ENCODE measurements at regions not wholly inside any gene's neighbourhood (a gene's known extent, or its start where the extent isn't known, plus 50 kb on each side); places are given as distances from the start of the nearest gene placed in this dataset.
A peak's percentile ranks its signal among the peaks of the same experiment; 100 is the strongest.
"Not testable (repeated sequence)": the region's sequence is repeated elsewhere in the genome, so short reads cannot be mapped to it uniquely, and the experiment has no call there.

GRCh38 chr4:154907345-154908045, 126.4 kb downstream of the RBM46 start:
- DNase-seq = not testable (repeated sequence)

DNA sequence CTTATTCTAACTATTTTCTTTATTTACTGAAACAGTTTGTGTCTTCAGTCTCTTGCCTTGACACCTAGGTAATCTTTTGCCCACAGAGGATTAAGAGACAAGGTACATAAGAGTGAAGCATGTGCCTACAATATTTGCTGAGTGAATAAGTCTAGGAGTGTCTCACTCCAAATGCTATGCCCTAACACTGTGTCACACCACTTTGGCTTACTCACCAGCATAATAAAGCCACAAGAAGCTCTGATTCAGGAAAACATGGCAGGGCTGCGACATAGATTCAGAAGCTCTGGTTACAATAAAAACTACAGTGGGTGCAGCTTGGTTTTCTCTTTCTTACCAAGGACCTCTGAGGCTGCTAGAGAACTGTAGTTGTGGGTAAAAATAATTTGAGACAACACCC, 127.1 kb downstream of the RBM46 start:
- DNase-seq = no peak

- no peak for DNase-seq
Observed at GRCh38 chr4:154911097-154911496, 130.0 kb downstream of the RBM46 start.

DNA sequence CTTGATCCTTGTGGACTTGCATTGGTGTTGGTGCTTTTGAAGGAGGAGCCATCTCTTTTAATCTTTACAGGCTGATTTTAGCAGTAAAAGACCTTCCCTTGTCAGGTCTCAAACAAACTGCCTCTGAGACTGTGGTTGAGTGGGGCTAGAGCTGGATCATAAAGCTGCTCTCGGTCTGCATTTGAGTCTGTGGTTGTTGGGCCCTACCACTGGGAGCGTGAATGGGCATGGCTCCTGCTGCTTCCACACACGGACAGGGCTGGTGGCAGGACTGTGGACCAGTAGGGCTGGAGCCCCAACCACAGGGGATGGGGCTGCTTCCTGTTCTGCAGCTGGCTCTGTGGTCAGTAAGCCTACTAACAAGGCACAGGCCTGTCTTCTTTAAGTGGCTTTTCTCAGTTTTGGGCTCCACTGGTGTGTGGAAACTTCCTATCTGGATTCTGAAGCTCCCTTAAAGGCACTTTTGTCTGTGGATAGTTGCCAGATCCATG, 130.6 kb downstream of the RBM46 start:
- DNase-seq = no peak

- DNase-seq = no peak
Observed at GRCh38 chr4:154916068-154916467, 135.0 kb downstream of the RBM46 start.

DNA sequence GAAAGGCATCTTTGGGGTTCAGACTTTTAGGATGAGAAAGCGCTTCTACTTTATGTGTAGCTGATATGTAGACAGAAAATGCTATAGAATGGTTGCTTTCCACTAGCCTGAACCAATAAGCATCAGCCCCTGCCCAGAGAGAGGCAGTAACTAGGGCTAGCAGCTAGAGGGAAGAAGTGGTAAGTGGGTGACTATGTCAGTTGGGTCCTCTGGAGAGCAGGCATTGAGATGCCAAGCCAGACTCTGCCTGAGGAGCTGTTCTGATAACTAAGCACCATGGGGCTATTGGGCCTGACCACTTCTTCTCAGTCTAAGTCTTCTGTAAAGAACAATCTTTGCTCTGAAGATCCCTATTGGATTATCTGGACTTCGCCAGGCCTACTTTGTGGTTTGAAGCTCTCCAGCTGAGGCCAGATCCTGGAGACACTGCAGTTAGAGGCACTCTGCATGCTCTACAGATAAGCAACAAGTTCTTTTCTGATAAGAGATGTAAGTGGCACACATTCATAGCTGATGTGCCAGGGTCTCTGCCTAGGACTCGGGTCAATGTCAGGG, 146.1 kb downstream of the RBM46 start:
- no peak for DNase-seq

GRCh38 chr4:154928640-154929257, 147.7 kb downstream of the RBM46 start:
- no peak for DNase-seq

DNA sequence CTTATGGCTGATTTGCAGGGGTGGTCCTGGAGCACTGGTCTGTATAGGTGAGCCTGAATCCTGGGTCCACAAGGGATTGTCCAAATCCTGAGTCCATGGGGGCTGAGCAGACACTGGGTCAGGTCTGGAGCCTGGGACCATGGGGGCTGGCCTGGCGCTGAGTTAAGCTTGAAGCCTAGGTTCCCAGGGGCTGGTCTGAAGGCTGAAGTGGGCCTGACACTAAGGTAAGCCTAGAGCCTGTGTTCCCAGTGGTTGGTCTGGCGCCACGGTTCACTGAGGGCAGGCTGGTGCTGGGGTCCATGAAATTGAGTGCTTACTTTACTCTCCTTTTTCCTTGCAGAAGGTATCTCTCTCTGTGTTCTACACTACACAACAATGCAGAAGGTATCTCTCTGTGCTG, 155.8 kb downstream of the RBM46 start:
- DNase-seq = no peak

DNA sequence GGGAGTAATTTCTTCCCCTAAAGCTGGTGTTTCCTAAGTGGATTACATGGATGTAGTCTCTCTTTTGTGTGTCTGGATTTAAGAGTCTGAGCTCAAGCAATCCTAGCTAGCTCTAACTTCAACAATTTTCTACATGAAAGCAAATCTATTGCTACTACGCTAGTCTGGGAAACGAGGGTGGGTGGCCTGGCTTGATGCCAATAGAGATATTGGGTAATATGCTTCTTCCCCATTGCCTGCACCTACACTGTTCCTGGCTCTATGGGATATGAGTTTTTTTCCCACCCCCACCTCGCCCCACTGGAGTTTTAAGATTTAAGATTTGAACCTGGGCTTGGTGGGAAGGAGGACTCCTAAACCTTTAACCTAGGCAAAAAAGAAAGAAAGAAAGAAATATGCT, 158.8 kb downstream of the RBM46 start:
- no peak for DNase-seq

DNA sequence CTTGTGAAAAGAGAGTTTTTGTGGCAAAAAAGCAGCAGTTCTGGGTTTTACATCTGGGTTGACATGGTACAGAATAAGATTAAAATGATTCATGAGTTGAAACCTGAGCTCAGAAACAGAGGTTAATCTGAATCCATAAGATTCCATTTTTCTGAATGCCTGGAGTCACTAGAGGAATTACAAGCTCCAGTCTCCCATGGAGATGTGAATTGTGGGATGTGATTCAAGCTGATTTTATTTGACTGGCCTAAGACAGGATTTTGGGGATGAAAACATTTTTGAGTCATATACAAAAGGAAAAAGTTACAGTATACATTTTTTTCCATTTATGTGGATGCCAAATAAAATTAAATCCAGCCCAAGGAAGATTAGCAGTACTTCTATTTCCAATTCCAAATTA, 161.1 kb downstream of the RBM46 start:
- no peak for DNase-seq

DNA sequence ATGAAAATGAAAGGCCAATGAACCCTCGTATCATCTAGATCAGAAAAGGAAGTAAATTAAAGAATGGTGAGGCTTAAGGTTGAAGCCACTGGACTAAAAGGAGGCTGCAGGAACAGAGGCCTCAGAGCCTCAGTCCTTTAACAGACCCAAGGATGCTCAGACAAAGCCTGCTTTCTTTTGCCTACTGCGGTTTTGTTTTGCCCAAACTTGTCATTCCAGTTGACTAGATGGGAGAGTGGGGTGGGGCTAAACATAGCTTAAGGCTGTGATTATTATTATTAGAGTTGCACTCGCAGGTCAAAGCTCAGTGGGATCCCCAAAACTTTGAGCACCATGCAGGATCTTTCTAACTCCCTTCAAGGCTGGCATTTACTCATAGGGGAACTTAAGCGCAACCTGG, 163.9 kb downstream of the RBM46 start:
- no peak for DNase-seq

DNA sequence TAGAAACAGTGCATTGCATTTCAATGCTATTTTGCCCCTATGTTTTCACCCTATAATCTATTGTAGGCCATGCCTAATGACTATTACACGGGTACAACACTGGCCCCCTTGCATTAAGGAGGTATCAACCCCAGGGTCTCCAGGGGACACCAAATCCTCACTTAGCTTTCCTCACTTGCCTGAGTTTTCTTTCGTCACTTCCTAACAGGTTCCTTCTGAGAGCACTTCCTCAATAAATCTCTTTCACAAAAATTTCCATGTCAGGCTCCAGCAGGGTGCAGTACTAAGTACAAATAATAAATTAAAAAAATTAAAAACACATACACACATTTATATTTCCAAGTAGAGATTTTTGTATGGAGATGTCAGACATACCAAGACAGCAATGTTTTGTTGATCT, 165.0 kb downstream of the RBM46 start:
- DNase-seq = no peak

- DNase-seq = no peak
Observed at GRCh38 chr4:154953691-154954090, 172.6 kb downstream of the RBM46 start.

- DNase-seq = no peak
Observed at GRCh38 chr4:154954117-154954516, 173.0 kb downstream of the RBM46 start.

- no peak for DNase-seq
Observed at GRCh38 chr4:154958121-154958520, 177.0 kb downstream of the RBM46 start.

GRCh38 chr4:154958621-154959358, 177.7 kb downstream of the RBM46 start:
- no peak for DNase-seq

GRCh38 chr4:154959756-154960155, 178.7 kb downstream of the RBM46 start:
- no peak for DNase-seq

- no peak for DNase-seq
Observed at GRCh38 chr4:154960476-154960875, 179.4 kb downstream of the RBM46 start.

DNA sequence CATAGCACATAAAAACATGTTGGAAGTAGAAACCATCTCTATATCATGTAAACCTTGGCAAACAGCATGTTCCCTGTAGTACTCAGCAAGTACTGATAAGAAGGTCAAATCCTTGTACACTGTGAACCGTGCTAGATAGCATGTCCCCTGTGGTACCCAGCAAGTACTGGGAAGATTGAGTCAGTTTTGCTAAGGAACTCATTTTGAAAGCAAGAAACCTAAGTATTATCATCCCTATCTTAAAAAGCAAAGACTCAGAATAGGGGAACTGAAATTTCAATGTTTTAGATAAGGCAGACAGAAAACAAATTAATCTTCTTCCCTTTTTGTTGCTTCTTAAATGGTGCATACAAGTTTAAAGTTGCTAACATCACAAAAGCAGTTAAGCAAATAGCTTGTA, 180.2 kb downstream of the RBM46 start:
- no peak for DNase-seq

DNA sequence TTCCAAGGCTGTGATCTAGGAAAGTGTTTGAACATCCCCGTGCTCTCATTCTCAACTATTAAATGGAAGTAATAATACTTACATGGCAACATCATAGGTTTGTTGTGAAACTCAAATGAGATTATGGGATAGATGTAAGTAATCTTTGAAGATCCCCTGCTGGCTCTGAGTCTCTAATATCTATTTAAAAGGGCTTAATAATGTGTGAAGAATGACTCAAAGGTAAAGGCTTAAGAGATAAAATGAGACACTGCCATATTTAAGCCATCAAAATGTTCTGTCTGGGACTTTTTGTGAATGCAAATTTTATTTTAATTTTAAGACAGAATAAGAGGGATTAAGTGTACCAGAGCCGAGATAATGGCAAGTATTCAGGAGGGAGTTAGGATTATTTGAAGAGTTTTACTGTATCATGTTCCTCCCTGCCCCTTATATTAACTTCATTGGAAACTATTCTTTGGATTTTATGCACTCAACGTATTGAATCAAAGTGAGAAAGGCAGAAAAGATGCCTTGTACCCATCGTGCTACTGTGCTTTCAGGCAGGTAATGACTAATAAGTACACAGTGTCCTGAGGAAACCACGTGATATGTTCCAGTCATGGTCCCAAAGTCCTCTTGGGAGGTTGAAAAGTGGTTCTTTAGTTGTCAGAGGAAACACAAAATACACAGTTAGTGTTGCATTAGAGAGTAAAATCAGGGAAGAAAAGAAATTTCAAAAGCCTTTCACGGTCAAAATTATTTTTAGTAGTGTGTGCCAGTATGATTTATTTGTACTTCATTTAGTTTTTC, 192.4 kb downstream of the RBM46 start:
- DNase-seq = no peak

DNA sequence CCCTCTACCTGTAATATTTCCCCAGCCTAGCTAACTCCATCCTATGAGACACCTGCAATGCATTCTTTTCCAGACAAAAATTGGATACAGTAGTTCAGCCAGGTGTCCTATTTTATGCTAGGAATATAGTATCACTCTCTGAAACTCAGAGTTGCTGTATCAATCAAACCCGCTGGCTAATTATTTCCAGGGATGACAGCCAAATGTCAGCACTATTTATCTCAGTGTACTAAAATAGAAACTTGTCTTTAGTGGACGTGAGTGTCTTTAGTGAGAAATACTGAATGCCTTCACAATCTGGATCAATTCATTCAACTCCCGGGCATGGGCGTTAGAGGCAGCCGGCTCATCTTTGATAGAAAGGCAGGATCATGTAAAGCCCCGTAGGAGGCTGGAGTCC, 196.2 kb downstream of the RBM46 start:
- DNase-seq = no peak

DNA sequence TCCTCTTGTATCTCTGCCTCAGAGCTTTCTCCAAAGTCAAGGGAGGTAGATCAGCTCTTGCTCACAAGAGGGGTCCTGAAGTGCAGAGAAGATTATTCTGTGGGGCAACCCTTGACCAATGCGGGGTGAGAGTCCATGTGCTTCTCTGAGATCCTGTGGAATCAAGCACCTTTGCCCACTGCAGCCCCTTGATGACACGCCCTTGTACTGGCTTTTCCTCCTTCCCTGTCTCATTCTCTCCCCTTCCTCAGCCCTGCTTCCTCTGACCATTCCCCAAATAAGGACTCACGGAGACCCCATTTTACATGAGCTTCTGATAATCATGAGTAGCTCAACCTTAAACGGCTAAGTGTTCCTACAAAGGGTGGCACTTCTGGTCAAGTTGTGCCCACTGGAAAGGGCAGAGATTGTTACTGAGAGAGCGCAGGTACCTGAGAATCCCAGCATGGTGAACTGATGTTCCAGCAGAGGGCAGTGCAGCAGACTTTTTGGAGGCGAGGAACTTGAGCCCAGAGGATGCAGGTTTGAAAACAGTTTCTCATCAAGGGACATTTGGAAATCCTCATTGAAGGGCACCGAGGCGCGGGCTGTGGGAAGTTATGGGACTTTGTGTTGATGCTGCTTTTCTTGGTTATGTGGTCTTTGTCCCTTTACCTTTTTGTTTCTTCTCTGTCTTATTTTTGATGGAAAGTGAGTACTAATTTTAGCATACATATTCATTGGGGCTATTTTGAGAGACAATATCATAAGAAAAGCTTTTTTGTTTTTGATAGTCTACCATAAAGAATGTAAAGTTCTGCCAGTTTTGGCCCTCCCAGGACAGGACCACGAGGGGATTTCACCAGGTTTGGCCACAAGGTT, 201.3 kb downstream of the RBM46 start:
- DNase-seq = peak; percentile 47

Measured in stimulated activated CD4-positive, alpha-beta T cell treated with anti-CD3 and anti-CD28 coated beads, Interleukin-15, amount 100 ng/mL, for 24 hours (primary cell).